ENCODE measurements at regions not wholly inside any gene's neighbourhood (a gene's known extent, or its start where the extent isn't known, plus 50 kb on each side); places are given as distances from the start of the nearest gene placed in this dataset.

- TF ChIP-seq, protein P1, sequence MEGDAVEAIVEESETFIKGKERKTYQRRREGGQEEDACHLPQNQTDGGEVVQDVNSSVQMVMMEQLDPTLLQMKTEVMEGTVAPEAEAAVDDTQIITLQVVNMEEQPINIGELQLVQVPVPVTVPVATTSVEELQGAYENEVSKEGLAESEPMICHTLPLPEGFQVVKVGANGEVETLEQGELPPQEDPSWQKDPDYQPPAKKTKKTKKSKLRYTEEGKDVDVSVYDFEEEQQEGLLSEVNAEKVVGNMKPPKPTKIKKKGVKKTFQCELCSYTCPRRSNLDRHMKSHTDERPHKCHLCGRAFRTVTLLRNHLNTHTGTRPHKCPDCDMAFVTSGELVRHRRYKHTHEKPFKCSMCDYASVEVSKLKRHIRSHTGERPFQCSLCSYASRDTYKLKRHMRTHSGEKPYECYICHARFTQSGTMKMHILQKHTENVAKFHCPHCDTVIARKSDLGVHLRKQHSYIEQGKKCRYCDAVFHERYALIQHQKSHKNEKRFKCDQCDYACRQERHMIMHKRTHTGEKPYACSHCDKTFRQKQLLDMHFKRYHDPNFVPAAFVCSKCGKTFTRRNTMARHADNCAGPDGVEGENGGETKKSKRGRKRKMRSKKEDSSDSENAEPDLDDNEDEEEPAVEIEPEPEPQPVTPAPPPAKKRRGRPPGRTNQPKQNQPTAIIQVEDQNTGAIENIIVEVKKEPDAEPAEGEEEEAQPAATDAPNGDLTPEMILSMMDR (IDR thresholded peaks at IDR 0.05; ENCODE audit: low read length), result no peak
- no peak for TF ChIP-seq EZH2 (IDR thresholded peaks at IDR 0.05; ENCODE audit: borderline replicate concordance, low read length)
These were observed 147.0 kb downstream of the GLRX3 start for GRCh38 chr10:130283219-130283545.
